ENCODE measurements at regions not wholly inside any gene's neighbourhood (a gene's known extent, or its start where the extent isn't known, plus 50 kb on each side); places are given as distances from the start of the nearest gene placed in this dataset.

DNA sequence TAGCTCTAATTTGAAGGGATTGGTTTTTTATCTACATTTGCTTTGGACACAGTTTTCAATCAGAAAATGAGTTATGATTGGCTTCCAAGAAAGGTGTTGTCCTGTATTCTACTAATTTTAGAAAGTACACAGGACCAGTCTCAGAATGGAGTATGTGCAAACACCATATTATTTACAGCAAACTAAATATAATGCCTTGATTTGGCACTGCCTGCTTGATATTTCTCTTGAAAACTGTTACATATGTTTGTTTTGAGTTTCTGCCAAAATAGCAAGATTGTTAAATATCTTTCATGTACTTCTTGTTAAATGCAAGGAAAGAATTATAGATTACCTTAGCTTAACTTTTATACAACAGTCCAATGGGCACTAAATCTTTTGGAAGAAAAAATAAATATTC lies 694.9 kb downstream of the KCNJ3 start:
- no peaks in the 10 kb centered on the region for H3K9me3 Mint-ChIP-seq (ENCODE audit: unreplicated experiment)
- FAIRE-seq, result no peak
- no peak overlapping the region for H3K4me3 Mint-ChIP-seq (ENCODE audit: unreplicated experiment)

DNA sequence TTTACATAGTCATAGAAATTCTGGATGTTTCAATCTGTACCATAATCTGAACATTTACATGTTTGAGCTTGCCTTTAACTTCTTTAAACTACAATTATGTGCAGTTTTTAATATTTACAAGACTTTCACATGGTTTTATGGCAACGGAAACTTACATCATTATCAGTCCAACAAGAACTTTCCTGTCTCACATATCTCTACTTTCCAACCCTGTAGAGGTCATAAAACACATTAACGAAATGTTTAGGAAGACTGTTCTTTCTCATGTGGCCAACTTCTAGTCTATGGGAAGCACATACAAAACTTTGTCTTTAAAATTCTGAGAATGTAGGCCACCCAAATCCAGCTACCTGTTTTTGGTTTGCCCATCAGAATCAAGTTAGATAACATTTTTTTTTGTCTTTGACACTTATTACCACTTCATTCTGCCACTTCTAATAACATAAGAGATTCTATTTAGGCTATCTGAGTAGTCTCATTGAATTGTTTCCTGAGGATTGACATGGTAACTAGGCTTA lies 693.2 kb downstream of the KCNJ3 start:
- no peak overlapping the region for H2AFZ ChIP-seq (ENCODE audit: low read depth, low read length)
- DNase-seq (ENCODE audit: low read depth) (no peak), FAIRE-seq (no peak)
- H4K20me1 ChIP-seq (ENCODE audit: insufficient read depth, low read length), result no peaks in the 10 kb centered on the region
- H3K4me1 ChIP-seq (ENCODE audit: insufficient read depth, low read length), result no peaks in the 10 kb centered on the region
- H3K27me3 ChIP-seq (ENCODE audit: insufficient read depth, low read length), result no peaks in the 10 kb centered on the region
- H3K9me3 Mint-ChIP-seq (ENCODE audit: unreplicated experiment), result no peaks in the 10 kb centered on the region
- no peaks in the 10 kb centered on the region for H3K9me3 ChIP-seq (ENCODE audit: insufficient read depth, low read depth, low read length)
- no peaks in the 10 kb centered on the region for H3K36me3 ChIP-seq (ENCODE audit: insufficient read depth, low read length)
- no peak overlapping the region for H3K27ac Mint-ChIP-seq (ENCODE audit: unreplicated experiment)
- no peaks in the 10 kb centered on the region for H3K27me3 Mint-ChIP-seq (ENCODE audit: low read depth, unreplicated experiment)
- H3K4me1 Mint-ChIP-seq (ENCODE audit: low read depth, unreplicated experiment), result no peaks in the 10 kb centered on the region
- H3K27ac ChIP-seq (ENCODE audit: low read depth, low read length), result no peak overlapping the region
- no peaks in the 10 kb centered on the region for H3K79me2 ChIP-seq (ENCODE audit: insufficient read depth, low read length)
- no peak overlapping the region for H3K4me3 Mint-ChIP-seq (ENCODE audit: unreplicated experiment)
- TF ChIP-seq CTCF (IDR thresholded peaks at IDR 0.05; ENCODE audit: insufficient read depth, low read depth, low read length) (no peak), EZH2 (IDR thresholded peaks at IDR 0.05; ENCODE audit: insufficient read depth, low read length) (no peak)
- no peak overlapping the region for H3K9ac ChIP-seq (ENCODE audit: low read length)
- H3K4me2 ChIP-seq (ENCODE audit: low read length), result no peak overlapping the region
- H3K4me3 ChIP-seq (ENCODE audit: insufficient read depth, low read depth, low read length), result no peak overlapping the region
- no peaks in the 10 kb centered on the region for H3K36me3 Mint-ChIP-seq (ENCODE audit: low read depth, unreplicated experiment)

More for the DNA sequence above, 694.9 kb downstream of the KCNJ3 start:
- H3K36me3 Mint-ChIP-seq (ENCODE audit: low read depth, unreplicated experiment), result no peaks in the 10 kb centered on the region
- no peak overlapping the region for H2AFZ ChIP-seq (ENCODE audit: low read depth, low read length)
- no peaks in the 10 kb centered on the region for H4K20me1 ChIP-seq (ENCODE audit: insufficient read depth, low read length)
- no peaks in the 10 kb centered on the region for H3K9me3 ChIP-seq (ENCODE audit: insufficient read depth, low read depth, low read length)
- H3K4me1 ChIP-seq (ENCODE audit: insufficient read depth, low read length), result no peaks in the 10 kb centered on the region
- no peak for TF ChIP-seq CTCF (IDR thresholded peaks at IDR 0.05; ENCODE audit: insufficient read depth, low read depth, low read length)
- TF ChIP-seq EZH2 (IDR thresholded peaks at IDR 0.05; ENCODE audit: insufficient read depth, low read length), result no peak
- H3K4me1 Mint-ChIP-seq (ENCODE audit: low read depth, unreplicated experiment), result no peaks in the 10 kb centered on the region
- H3K27me3 Mint-ChIP-seq (ENCODE audit: low read depth, unreplicated experiment), result no peaks in the 10 kb centered on the region
- no peak overlapping the region for H3K4me3 ChIP-seq (ENCODE audit: insufficient read depth, low read depth, low read length)
- no peaks in the 10 kb centered on the region for H3K36me3 ChIP-seq (ENCODE audit: insufficient read depth, low read length)
- H3K27ac Mint-ChIP-seq (ENCODE audit: unreplicated experiment), result no peak overlapping the region
- H3K79me2 ChIP-seq (ENCODE audit: insufficient read depth, low read length), result no peaks in the 10 kb centered on the region
- no peak overlapping the region for H3K9ac ChIP-seq (ENCODE audit: low read length)
- no peak for DNase-seq (ENCODE audit: low read depth)
- H3K4me2 ChIP-seq (ENCODE audit: low read length), result no peak overlapping the region
- H3K27ac ChIP-seq (ENCODE audit: low read depth, low read length), result no peak overlapping the region
- no peaks in the 10 kb centered on the region for H3K27me3 ChIP-seq (ENCODE audit: insufficient read depth, low read length)

DNA sequence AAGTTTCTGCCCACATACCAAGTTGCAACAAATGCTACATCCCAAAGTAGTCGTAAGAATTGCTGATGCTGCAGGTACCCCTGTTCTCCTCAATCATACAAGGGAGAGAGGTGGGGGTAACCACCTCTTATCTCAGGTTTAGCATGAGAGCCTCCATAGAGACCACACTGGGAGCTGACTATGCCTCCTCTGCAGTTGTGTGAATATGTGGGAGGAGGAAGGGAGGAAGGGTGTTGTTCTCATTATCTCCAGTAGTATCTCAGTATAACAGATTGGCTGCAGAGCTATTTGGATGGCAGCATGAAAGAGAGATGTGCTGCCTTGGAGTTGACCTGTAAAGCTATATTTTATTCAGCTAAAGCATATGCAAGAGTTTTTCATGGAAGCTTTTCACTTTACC lies 690.7 kb downstream of the KCNJ3 start:
- Histone ChIP-seq H3K9ac (ENCODE audit: low read length) (no peak overlapping the region), H3K9me3 (ENCODE audit: insufficient read depth, low read depth, low read length) (no peaks in the 10 kb centered on the region), H3K27me3 (ENCODE audit: insufficient read depth, low read length) (no peaks in the 10 kb centered on the region), H4K20me1 (ENCODE audit: insufficient read depth, low read length) (no peaks in the 10 kb centered on the region), H3K4me1 (ENCODE audit: insufficient read depth, low read length) (no peaks in the 10 kb centered on the region), H3K4me2 (ENCODE audit: low read length) (no peak overlapping the region), H2AFZ (ENCODE audit: low read depth, low read length) (no peak overlapping the region), H3K79me2 (ENCODE audit: insufficient read depth, low read length) (no peaks in the 10 kb centered on the region), H3K27ac (ENCODE audit: low read depth, low read length) (no peak overlapping the region), H3K4me3 (ENCODE audit: insufficient read depth, low read depth, low read length) (no peak overlapping the region), H3K36me3 (ENCODE audit: insufficient read depth, low read length) (no peaks in the 10 kb centered on the region)
- no peak for TF ChIP-seq EZH2 (IDR thresholded peaks at IDR 0.05; ENCODE audit: insufficient read depth, low read length)
- no peak for TF ChIP-seq CTCF (IDR thresholded peaks at IDR 0.05; ENCODE audit: insufficient read depth, low read depth, low read length)
- H3K4me3 Mint-ChIP-seq (ENCODE audit: unreplicated experiment), result no peak overlapping the region
- H3K27ac Mint-ChIP-seq (ENCODE audit: unreplicated experiment), result no peak overlapping the region
- FAIRE-seq, result no peak
- H3K9me3 Mint-ChIP-seq (ENCODE audit: unreplicated experiment), result no peaks in the 10 kb centered on the region
- no peaks in the 10 kb centered on the region for H3K4me1 Mint-ChIP-seq (ENCODE audit: low read depth, unreplicated experiment)
- no peaks in the 10 kb centered on the region for H3K36me3 Mint-ChIP-seq (ENCODE audit: low read depth, unreplicated experiment)
- no peaks in the 10 kb centered on the region for H3K27me3 Mint-ChIP-seq (ENCODE audit: low read depth, unreplicated experiment)
- no peak for DNase-seq (ENCODE audit: low read depth)

All from astrocyte (in vitro differentiated cells and primary cell).